HUES48 (cell line): ENCODE measurements at regions not wholly inside any gene's neighbourhood (a gene's known extent, or its start where the extent isn't known, plus 50 kb on each side); places are given as distances from the start of the nearest gene placed in this dataset.
"Not testable (repeated sequence)": the region's sequence is repeated elsewhere in the genome, so short reads cannot be mapped to it uniquely, and the experiment has no call there.

Experiments used
- H3K27ac ChIP-seq: one replicate; pipeline ENCODE4 v1.7.0; 2013; ENCODE audit warnings: low read depth, low read length, inconsistent platforms
- H3K27me3 ChIP-seq: 2 replicates; pipeline ENCODE4 v1.6.1; 2013; ENCODE audit warnings: mild to moderate bottlenecking, low read length; ENCODE audit not compliant: control insufficient read depth, insufficient read depth
- H3K36me3 ChIP-seq: 2 replicates; pipeline ENCODE4 v1.6.1; 2013; ENCODE audit warnings: low read length; ENCODE audit not compliant: control insufficient read depth, insufficient read depth
- H3K4me1 ChIP-seq: 2 replicates; pipeline ENCODE4 v1.6.1; 2013; ENCODE audit warnings: mild to moderate bottlenecking, low read length; ENCODE audit not compliant: control insufficient read depth, insufficient read depth
- H3K4me3 ChIP-seq: 2 replicates; pipeline ENCODE4 v1.5.1; 2013; ENCODE audit warnings: mild to moderate bottlenecking, low read depth, low read length
- H3K9ac ChIP-seq: 2 replicates; pipeline ENCODE4 v1.6.1; 2013; ENCODE audit warnings: mild to moderate bottlenecking, low read depth, low read length, moderate library complexity
- H3K9me3 ChIP-seq: 2 replicates; pipeline ENCODE4 v1.6.1; 2013; ENCODE audit warnings: low read length; ENCODE audit not compliant: control insufficient read depth, insufficient read depth

DNA sequence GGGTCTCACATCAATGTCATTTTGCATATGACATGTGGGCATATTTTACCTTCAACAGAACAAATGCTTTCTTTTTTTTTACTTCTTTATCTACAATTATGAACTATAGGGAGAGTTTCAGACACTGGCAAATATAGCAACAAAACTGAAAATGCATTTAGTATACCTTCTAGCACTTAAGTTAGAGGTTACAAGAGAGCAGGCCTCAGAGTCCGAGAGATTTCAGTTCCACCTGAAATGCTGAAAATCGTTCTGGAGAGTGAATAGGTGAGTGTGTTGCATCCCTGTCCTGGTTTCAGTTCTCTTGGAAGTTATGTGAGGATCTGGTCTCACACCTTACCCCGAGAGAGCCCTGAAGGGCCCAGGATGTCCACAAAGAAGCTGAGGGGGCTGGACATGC, 337.8 kb upstream of the FRG1 start:
- H3K9me3 ChIP-seq, H3K9ac ChIP-seq, H3K36me3 ChIP-seq, H3K4me3 ChIP-seq, H3K27ac ChIP-seq, H3K4me1 ChIP-seq, H3K27me3 ChIP-seq: not testable (repeated sequence)

DNA sequence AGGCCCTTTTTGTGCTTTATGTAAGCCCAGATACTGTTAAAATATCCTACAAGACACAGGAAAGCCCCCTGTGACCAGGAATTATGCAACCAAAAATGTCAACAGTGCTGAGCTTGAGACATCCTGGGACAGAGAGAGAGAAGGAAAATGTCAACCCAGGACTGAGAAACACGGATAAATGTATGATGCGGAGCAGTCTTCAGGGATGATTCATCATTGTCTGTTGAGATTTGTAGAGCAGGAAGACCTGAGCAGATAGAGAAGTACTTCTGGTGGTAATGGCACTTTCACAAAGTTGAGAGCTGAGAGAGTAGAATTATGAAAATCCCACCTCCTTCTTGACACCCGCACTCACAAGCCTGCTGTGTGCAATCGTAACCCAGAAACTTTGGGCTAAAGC, 330.1 kb upstream of the FRG1 start:
- H3K27ac ChIP-seq, H3K9me3 ChIP-seq, H3K27me3 ChIP-seq, H3K4me3 ChIP-seq, H3K4me1 ChIP-seq, H3K36me3 ChIP-seq, H3K9ac ChIP-seq: not testable (repeated sequence)

DNA sequence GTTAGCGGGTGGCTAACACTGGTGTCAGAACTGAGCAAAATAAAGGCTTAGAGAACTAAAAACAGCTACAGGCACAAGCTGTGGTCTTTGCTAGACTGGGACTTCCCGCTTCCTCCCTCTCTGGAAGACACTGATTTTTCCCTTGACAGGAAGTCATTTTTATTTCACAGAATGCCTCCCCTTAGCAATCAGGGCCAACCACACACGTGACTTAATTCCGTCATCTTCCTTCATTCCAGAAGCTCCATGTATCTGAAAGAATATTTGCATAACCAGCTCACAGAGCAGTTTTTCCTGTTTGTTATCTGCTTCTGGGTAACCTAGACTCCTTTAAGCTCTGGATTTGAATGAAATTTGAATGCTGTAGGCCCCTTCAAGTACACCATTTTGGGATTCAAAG, 327.5 kb upstream of the FRG1 start:
- no peaks in the 10 kb centered on the region for H3K36me3 ChIP-seq
- no peaks in the 10 kb centered on the region for H3K4me1 ChIP-seq
- H3K27ac ChIP-seq, result no peak overlapping the region
- H3K4me3 ChIP-seq, result no peak overlapping the region
- no peaks in the 10 kb centered on the region for H3K27me3 ChIP-seq
- no peaks in the 10 kb centered on the region for H3K9me3 ChIP-seq
- H3K9ac ChIP-seq, result no peak overlapping the region

DNA sequence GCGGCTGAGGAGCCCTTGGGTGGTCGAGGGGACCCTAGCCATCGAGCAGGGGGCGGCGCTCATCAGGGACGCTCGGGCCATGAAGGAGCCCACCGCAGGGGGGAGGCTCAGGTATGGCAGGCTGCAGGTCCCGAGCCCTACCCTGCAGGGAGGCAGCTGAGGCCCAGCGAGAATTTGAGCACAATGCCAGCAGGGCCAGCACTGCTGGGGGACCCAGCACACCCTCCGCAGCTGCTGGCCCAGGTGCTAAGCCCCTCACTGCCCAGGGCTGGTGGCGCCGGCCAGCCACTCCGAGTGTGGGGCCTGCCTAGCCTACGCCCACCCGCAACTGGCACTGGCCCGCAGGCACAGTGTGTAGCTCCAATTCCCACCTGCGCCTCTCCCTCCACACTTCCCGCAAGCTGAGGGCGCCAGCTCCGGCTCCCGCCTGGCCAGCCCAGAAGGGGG, 325.4 kb upstream of the FRG1 start:
- Histone ChIP-seq H3K27me3 (no peaks in the 10 kb centered on the region), H3K4me1 (no peaks in the 10 kb centered on the region)

DNA sequence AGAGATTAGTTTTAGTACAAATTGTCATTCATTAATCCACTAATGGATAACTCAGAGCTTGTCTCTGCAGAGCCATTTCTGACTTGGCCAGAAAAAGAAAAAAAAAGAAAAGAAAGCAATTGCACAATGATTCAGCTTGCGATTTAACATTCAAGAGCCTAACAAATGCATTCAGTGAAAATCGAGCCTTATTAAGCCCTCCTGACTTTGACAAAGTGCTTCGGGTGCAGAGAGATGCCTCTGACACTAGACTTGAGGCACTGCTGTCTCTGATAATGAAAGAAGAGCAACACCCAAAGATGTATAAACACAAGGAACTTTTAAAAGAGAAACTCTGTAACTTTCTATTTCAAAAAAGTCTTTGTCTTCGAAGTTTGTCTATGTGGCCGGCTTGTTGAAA, 322.9 kb upstream of the FRG1 start:
- not testable (repeated sequence) for H3K27ac ChIP-seq, H3K4me1 ChIP-seq, H3K27me3 ChIP-seq, H3K4me3 ChIP-seq, H3K9me3 ChIP-seq, H3K36me3 ChIP-seq, H3K9ac ChIP-seq

More for the DNA sequence above, 325.4 kb upstream of the FRG1 start:
- Histone ChIP-seq H3K4me3 (no peak overlapping the region), H3K27ac (no peak overlapping the region), H3K36me3 (no peaks in the 10 kb centered on the region), H3K9me3 (no peaks in the 10 kb centered on the region), H3K9ac (no peak overlapping the region)

DNA sequence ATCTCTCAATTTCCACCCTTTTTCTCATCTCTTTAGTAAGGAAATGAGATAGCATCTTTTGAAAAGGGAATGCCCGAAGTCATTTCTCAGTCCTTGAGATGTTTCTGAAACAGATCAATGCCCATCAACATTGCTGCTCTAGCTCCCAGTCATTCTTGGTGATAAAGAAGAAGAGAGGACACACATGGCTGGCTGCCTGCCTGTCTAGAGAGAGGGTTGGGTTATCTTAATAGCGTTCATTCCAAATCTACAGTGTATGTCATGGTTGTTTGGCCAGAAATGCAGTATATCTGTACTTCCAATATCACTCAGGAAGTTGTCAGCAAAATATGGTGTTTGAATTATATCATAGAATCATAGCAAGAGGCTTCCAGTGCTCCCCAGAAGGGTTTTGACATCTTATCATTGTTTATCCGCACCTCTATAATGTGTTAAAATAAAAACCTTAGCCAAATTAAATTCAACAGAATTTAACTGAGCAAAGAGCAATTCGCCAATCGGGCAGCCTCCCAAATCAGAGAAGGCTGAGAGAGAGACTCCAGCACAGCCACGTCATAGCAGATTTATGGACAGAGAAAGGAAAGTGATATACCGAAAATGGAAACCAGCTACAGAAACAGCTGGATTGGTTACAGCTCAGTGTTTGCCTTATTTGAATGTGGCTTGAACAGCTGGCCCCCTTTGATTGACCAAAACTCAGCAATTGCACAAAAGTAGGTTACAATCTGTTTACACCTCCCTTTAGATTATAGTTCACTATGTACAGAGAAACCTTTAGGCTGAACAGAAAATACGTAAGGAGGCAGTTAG, 321.0 kb upstream of the FRG1 start:
- H3K4me3 ChIP-seq, H3K27me3 ChIP-seq, H3K9ac ChIP-seq, H3K36me3 ChIP-seq, H3K9me3 ChIP-seq, H3K27ac ChIP-seq, H3K4me1 ChIP-seq: not testable (repeated sequence)

DNA sequence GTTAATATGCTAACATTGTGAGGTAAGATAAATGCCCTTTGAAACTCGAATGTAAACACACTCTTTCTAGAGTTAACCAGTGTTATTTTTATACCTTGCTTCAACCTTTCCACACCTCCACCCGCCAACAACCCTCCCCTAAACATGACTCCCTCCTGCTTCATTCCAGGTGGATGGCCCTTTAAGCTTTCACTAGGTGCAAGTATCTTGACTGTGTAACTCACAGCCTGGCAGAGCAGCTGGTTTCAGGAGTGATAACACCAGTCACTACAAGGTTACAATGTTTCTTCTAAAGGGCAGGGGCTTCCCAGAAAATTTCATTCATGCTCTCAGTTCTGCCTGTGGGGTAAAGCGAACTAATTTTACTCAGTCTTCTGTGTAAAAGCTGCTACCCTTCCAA, 318.1 kb upstream of the FRG1 start:
- not testable (repeated sequence) for H3K27me3 ChIP-seq, H3K9ac ChIP-seq, H3K27ac ChIP-seq, H3K9me3 ChIP-seq, H3K4me3 ChIP-seq, H3K36me3 ChIP-seq, H3K4me1 ChIP-seq

DNA sequence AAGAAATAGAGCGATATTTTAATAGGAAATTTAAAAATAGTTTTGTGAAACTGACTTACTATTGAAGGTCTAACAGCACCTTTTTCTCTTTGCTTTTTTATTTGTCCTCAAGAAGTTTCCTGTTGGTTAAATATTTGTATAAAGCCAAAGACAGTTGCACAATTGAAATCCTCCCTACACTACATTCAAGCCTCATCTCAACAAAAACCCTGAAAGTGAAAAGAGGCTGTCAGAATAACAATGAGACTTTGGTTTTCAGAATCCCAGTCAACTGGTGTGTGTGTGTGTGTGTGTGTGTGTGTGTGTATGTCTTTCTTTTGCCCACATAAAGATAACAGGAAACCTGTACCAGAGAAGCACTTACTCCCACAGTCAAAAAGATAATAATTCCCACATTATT, 313.6 kb upstream of the FRG1 start:
- not testable (repeated sequence) for H3K4me3 ChIP-seq, H3K27me3 ChIP-seq, H3K9ac ChIP-seq, H3K27ac ChIP-seq, H3K9me3 ChIP-seq, H3K36me3 ChIP-seq, H3K4me1 ChIP-seq

DNA sequence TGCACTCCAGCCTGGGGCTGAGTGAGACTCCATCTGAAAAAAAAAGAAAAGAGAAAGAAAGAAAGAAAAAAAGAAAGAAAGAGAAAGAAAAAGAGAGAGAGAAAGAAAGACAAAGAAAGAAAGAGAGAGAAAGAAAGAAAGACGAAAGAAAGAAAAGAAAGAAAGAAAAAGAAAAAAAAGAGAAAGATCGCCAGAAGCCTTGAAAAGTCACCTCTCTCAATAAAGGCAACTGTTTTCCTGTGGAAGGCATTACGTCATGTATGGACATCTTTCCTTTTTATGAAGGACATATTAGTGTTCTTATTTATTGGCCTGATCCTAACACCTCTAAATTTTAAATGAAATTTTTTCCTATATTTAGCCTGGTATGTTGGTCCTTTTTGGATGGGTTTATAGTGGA, 310.9 kb upstream of the FRG1 start:
- H3K36me3 ChIP-seq, H3K4me3 ChIP-seq, H3K9ac ChIP-seq, H3K27me3 ChIP-seq, H3K9me3 ChIP-seq, H3K27ac ChIP-seq, H3K4me1 ChIP-seq: not testable (repeated sequence)

DNA sequence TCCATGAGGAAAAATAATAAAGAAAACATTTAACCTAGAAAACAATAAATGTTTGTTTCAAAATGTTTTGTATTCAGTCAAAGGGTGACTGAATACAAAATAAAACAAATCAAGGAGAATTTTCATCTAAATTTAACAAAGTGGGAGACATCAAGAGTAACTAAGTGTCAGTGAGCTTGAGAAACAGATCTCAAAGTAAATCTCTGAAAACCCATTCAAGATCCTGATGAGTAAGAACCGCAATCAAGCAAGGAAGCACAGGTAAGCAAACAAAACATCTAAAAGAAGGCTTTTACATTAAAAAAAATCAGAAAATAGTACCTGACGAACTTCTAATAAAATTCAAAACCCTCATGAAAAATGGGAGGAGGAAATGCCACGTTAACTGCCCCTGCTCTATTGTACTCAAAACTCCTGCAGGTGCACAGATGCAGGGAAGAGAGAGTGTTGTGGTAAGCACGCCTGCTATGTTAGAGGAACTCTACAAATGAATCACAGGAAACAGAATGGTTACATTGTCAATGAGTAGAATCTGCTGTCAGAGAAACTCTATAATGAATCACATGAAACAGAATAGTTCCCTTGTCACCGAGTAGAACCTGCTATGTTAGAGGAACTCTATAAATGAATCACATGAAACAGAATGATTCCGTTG, 309.6 kb upstream of the FRG1 start:
- not testable (repeated sequence) for H3K4me3 ChIP-seq, H3K4me1 ChIP-seq, H3K36me3 ChIP-seq, H3K9ac ChIP-seq, H3K27me3 ChIP-seq, H3K9me3 ChIP-seq, H3K27ac ChIP-seq

DNA sequence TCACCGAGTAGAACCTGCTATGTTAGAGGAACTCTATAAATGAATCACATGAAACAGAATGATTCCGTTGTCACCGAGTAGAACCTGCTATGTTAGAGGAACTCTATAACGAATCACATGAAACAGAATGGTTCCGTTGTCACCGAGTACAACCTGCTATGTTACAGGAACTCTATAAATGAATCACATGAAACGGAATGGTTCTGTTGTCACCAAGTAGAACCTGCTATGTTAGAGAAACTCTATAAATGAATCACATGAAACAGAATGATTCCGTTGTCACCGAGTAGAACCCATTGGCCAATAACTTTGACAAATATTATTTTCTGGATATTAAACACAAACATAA, 309.1 kb upstream of the FRG1 start:
- H3K4me3 ChIP-seq, H3K36me3 ChIP-seq, H3K4me1 ChIP-seq, H3K9me3 ChIP-seq, H3K27ac ChIP-seq, H3K9ac ChIP-seq, H3K27me3 ChIP-seq: not testable (repeated sequence)
